ENCODE measurements at regions not wholly inside any gene's neighbourhood (a gene's known extent, or its start where the extent isn't known, plus 50 kb on each side); places are given as distances from the start of the nearest gene placed in this dataset.

DNA sequence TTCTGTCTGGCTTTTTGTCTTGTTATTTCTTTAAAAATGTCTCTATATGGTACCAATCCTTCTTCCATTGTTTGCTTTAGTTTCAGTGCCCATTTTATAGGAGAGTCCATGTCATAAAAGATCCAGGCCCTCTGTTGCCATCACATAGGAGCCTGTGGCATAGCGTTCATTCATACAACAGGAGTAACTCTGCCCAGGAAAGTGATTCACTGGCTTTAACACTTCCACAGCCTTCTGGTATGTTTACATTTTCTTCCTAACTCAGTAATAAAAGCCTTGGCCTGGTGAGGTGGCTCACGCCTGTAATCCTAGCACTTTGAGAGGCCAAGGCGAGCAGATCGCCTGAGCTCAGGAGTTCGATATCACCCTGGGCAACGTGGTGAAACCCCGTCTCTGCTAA, 519.3 kb upstream of the PTGER4 start:
- Histone ChIP-seq H3K36me3 (no peaks in the 10 kb centered on the region), H3K27ac (no peak overlapping the region), H3K9me3 (no peaks in the 10 kb centered on the region), H3K4me3 (no peak overlapping the region), H3K27me3 (no peaks in the 10 kb centered on the region), H3K4me1 (no peaks in the 10 kb centered on the region)
- DNase-seq (ENCODE audit: low spot score in 2 of 2) = no peak
- WGBS = 89% methylated on average over 7 of the region's 7 CpGs
- TF ChIP-seq POLR2AphosphoS5 (IDR thresholded peaks at IDR 0.05) (no peak), POLR2A (IDR thresholded peaks at IDR 0.05) (no peak), EP300 (IDR thresholded peaks at IDR 0.05) (no peak)
- TF ChIP-seq, protein P1, sequence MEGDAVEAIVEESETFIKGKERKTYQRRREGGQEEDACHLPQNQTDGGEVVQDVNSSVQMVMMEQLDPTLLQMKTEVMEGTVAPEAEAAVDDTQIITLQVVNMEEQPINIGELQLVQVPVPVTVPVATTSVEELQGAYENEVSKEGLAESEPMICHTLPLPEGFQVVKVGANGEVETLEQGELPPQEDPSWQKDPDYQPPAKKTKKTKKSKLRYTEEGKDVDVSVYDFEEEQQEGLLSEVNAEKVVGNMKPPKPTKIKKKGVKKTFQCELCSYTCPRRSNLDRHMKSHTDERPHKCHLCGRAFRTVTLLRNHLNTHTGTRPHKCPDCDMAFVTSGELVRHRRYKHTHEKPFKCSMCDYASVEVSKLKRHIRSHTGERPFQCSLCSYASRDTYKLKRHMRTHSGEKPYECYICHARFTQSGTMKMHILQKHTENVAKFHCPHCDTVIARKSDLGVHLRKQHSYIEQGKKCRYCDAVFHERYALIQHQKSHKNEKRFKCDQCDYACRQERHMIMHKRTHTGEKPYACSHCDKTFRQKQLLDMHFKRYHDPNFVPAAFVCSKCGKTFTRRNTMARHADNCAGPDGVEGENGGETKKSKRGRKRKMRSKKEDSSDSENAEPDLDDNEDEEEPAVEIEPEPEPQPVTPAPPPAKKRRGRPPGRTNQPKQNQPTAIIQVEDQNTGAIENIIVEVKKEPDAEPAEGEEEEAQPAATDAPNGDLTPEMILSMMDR (IDR thresholded peaks at IDR 0.05) = no peak

DNA sequence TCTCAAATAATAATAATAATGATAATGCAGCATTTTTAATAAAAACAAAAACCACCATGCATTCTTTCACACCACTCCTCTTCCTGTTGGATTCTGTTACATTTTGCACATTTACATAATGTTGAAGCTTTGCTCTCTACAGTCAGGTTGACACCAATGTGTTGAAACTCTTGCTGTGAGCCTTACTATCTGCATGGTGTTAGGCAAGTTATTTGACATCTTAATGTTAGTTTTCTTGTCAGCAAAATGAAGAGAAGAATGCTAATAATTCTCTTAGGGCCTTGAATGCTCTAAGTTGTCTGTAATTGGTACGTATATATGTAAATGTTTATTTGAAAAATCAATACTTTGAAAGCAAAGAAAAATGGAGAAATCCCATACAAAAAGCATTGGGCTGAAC, 525.5 kb upstream of the PTGER4 start:
- WGBS = 84% methylated on average over 1 of the region's 1 CpG
- H3K36me3 ChIP-seq = no peaks in the 10 kb centered on the region
- no peak for DNase-seq (ENCODE audit: low spot score in 2 of 2)
- no peaks in the 10 kb centered on the region for H3K9me3 ChIP-seq
- no peak overlapping the region for H3K27ac ChIP-seq
- no peaks in the 10 kb centered on the region for H3K4me1 ChIP-seq
- TF ChIP-seq POLR2A (IDR thresholded peaks at IDR 0.05) (no peak), POLR2AphosphoS5 (IDR thresholded peaks at IDR 0.05) (no peak), EP300 (IDR thresholded peaks at IDR 0.05) (no peak)
- TF ChIP-seq, protein P1 (IDR thresholded peaks at IDR 0.05) = no peak
- no peaks in the 10 kb centered on the region for H3K27me3 ChIP-seq
- H3K4me3 ChIP-seq = no peak overlapping the region

DNA sequence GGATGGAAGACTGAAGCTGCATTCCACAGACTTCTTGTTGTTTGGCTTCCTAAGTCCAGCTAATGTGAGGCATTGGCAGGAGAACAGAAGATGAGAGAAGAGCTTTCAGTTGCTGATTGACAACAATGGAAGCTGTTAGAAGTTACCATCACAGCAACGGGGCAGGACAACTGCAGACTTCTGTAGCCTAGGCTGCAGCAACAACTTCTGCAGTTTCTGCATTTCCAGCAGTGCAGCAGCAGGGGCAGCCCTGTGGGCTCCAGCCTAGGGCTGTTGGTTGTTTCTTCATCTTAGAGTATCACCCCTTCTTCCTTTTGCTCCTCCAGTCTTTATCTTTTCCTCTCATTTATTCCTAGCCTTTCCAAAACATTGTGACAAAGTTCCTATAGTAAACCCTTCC, 528.8 kb upstream of the PTGER4 start:
- H3K4me3 ChIP-seq = no peak overlapping the region
- no peaks in the 10 kb centered on the region for H3K9me3 ChIP-seq
- H3K27me3 ChIP-seq = no peaks in the 10 kb centered on the region
- H3K36me3 ChIP-seq = no peaks in the 10 kb centered on the region
- H3K27ac ChIP-seq = no peak overlapping the region
- 63% methylated on average over 1 of the region's 1 CpG for WGBS
- DNase-seq (ENCODE audit: low spot score in 2 of 2) = no peak
- H3K4me1 ChIP-seq = no peaks in the 10 kb centered on the region
- TF ChIP-seq, protein P1 (IDR thresholded peaks at IDR 0.05) = no peak
- no peak for TF ChIP-seq POLR2AphosphoS5 (IDR thresholded peaks at IDR 0.05)
- no peak for TF ChIP-seq POLR2A (IDR thresholded peaks at IDR 0.05)
- no peak for TF ChIP-seq EP300 (IDR thresholded peaks at IDR 0.05)

DNA sequence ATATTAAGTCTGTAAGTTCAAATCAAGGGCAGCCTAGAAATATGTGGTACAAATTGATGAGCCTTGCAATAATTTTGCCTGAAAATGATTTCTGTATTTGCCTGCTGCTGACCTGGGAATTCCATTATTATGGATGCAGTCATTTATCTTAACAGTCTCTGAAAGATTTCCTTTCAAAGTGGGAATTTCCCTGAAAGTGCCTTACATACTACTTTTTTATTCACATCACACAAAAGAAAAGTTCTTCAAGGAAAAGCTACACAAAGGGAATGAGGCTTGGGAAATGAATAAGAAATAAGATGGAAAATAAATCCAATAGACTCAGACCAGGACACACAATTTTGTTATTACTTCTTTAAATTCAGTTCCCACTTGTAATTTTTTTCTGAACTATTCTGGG, 537.8 kb upstream of the PTGER4 start:
- no peaks in the 10 kb centered on the region for H3K9me3 ChIP-seq

DNA sequence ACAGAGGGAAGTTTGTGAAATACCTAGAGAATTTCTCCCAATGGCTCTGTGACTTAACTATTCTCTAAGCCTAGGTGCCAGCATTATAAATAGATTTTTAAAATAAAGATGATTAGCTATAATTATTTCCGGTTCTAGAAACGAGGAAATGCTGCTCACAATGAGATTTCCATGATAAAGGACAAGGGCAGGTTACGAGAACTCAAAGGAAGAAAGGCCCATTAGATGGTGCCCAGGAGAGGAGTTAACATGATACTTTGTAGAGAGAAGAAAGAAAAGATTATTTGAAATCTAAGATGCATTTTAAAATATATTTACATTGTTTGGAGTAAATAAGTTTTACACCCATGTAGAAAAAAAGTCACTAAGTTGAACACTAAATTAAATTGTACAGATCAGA, 538.3 kb upstream of the PTGER4 start:
- H3K9me3 ChIP-seq = no peaks in the 10 kb centered on the region
- no peak for DNase-seq (ENCODE audit: low spot score in 2 of 2)
- no peaks in the 10 kb centered on the region for H3K4me1 ChIP-seq
- WGBS = 79% methylated on average over 3 of the region's 3 CpGs
- TF ChIP-seq, protein P1 (IDR thresholded peaks at IDR 0.05) = no peak
- TF ChIP-seq EP300 (IDR thresholded peaks at IDR 0.05) = no peak
- no peak for TF ChIP-seq POLR2A (IDR thresholded peaks at IDR 0.05)
- TF ChIP-seq POLR2AphosphoS5 (IDR thresholded peaks at IDR 0.05) = no peak
- no peaks in the 10 kb centered on the region for H3K36me3 ChIP-seq
- H3K27me3 ChIP-seq = no peaks in the 10 kb centered on the region
- no peak overlapping the region for H3K27ac ChIP-seq
- H3K4me3 ChIP-seq = no peak overlapping the region

More for the DNA sequence above, 537.8 kb upstream of the PTGER4 start:
- DNase-seq (ENCODE audit: low spot score in 2 of 2) = no peak
- Histone ChIP-seq H3K4me1 (no peaks in the 10 kb centered on the region), H3K4me3 (no peak overlapping the region), H3K36me3 (no peaks in the 10 kb centered on the region), H3K27ac (no peak overlapping the region), H3K27me3 (no peaks in the 10 kb centered on the region)
- TF ChIP-seq, protein P1 (IDR thresholded peaks at IDR 0.05) = no peak
- no peak for TF ChIP-seq EP300 (IDR thresholded peaks at IDR 0.05)
- no peak for TF ChIP-seq POLR2AphosphoS5 (IDR thresholded peaks at IDR 0.05)
- no peak for TF ChIP-seq POLR2A (IDR thresholded peaks at IDR 0.05)
